Hematopoietic multipotent progenitor cell treated with erythropoietin and hydrocortisone succinate and interleukin-3 and kit ligand, for 8 days (in vitro differentiated cells): ENCODE measurements at regions not wholly inside any gene's neighbourhood (a gene's known extent, or its start where the extent isn't known, plus 50 kb on each side); places are given as distances from the start of the nearest gene placed in this dataset.
"Not testable (repeated sequence)": the region's sequence is repeated elsewhere in the genome, so short reads cannot be mapped to it uniquely, and the experiment has no call there.

Experiments
- DNase-seq: peaks from one replicate; pipeline ENCODE4 v3.0.0-alpha.2; 2015

- not testable (repeated sequence) for DNase-seq
Measured at GRCh38 chr7:153410997-153411642, 641.1 kb upstream of the DPP6 start.

GRCh38 chr7:153412114-153412823 is 639.9 kb upstream of the DPP6 start:
- not testable (repeated sequence) for DNase-seq

GRCh38 chr7:153412824-153413198 is 639.4 kb upstream of the DPP6 start:
- not testable (repeated sequence) for DNase-seq

GRCh38 chr7:153413199-153413539 is 639.0 kb upstream of the DPP6 start:
- no peak for DNase-seq

GRCh38 chr7:153413540-153414287 is 638.5 kb upstream of the DPP6 start:
- DNase-seq: no peak

- no peak for DNase-seq
Measured at GRCh38 chr7:153414288-153414629, 637.9 kb upstream of the DPP6 start.

GRCh38 chr7:153415632-153416031 is 636.6 kb upstream of the DPP6 start:
- DNase-seq: no peak

- no peak for DNase-seq
Measured at GRCh38 chr7:153422291-153423209, 629.6 kb upstream of the DPP6 start.

- DNase-seq: no peak
Measured at GRCh38 chr7:153423210-153423590, 629.0 kb upstream of the DPP6 start.

GRCh38 chr7:153430931-153431330 is 621.3 kb upstream of the DPP6 start:
- no peak for DNase-seq

GRCh38 chr7:153432063-153432462 is 620.1 kb upstream of the DPP6 start:
- DNase-seq: no peak

- no peak for DNase-seq
Measured at GRCh38 chr7:153433223-153433622, 619.0 kb upstream of the DPP6 start.

- DNase-seq: no peak
Measured at GRCh38 chr7:153440715-153441114, 611.5 kb upstream of the DPP6 start.

- DNase-seq: no peak
Measured at GRCh38 chr7:153443032-153443701, 609.0 kb upstream of the DPP6 start.

- DNase-seq: no peak
Measured at GRCh38 chr7:153444641-153445040, 607.6 kb upstream of the DPP6 start.

- DNase-seq: no peak
Measured at GRCh38 chr7:153445641-153446040, 606.6 kb upstream of the DPP6 start.

GRCh38 chr7:153446490-153446889 is 605.7 kb upstream of the DPP6 start:
- no peak for DNase-seq

- no peak for DNase-seq
Measured at GRCh38 chr7:153447011-153447410, 605.2 kb upstream of the DPP6 start.

- no peak for DNase-seq
Measured at GRCh38 chr7:153452661-153453060, 599.5 kb upstream of the DPP6 start.

GRCh38 chr7:153454306-153454705 is 597.9 kb upstream of the DPP6 start:
- DNase-seq: no peak

GRCh38 chr7:153457746-153458145 is 594.5 kb upstream of the DPP6 start:
- DNase-seq: no peak

- no peak for DNase-seq
Measured at GRCh38 chr7:153470004-153470671, 582.1 kb upstream of the DPP6 start.
